ENCODE measurements at regions not wholly inside any gene's neighbourhood (a gene's known extent, or its start where the extent isn't known, plus 50 kb on each side); places are given as distances from the start of the nearest gene placed in this dataset.

- ATAC-seq (ENCODE audit: poor library complexity): no peak
These were observed 50.3 kb downstream of the UTRN start for GRCh38 chr6:144335311-144335861.

GRCh38 chr6:144335914-144336313 lies 50.8 kb downstream of the UTRN start:
- H3K4me3 ChIP-seq (ENCODE audit: low read length): no peak overlapping the region
- ATAC-seq (ENCODE audit: poor library complexity) (peak; percentile 14), DNase-seq (peak in 6 of 14 experiments; percentile 25 to 73 (median 58))
- no peaks in the 10 kb centered on the region for H3K36me3 ChIP-seq (ENCODE audit: insufficient read depth, low read length)
- no peaks in the 10 kb centered on the region for H3K27me3 Mint-ChIP-seq
- TF ChIP-seq CTCF (IDR thresholded peaks at IDR 0.05): no peak
- intact Hi-C loops (cut with DNase I, micrococcal nuclease): loop anchor here in 1 of 2 experiments (2.0 kb wide), 1 partner anchor 15 kb away; no protein-coding TSS in a partner anchor
- peaks cover 63% of the 10 kb centered on the region for H3K4me1 Mint-ChIP-seq (ENCODE audit: low read depth)
- H3K4me1 ChIP-seq (ENCODE audit: insufficient read depth, low read length): peaks cover 36% of the 10 kb centered on the region
- H3K9me3 ChIP-seq (ENCODE audit: control insufficient read depth in 1 of 2, insufficient read depth in 1 of 2, low read length in 2 of 2): no peaks in the 10 kb centered on the region
- H3K27ac ChIP-seq (ENCODE audit: low read depth in 1 of 2, low read length in 2 of 2): no peak overlapping the region
- CTCF ChIA-PET: no interaction called here
- H3K36me3 Mint-ChIP-seq (ENCODE audit: low read depth): no peaks in the 10 kb centered on the region
- peak overlapping the region; percentile 77 for H3K4me3 Mint-ChIP-seq
- no peaks in the 10 kb centered on the region for H3K9me3 Mint-ChIP-seq
- POLR2A ChIA-PET: interaction anchor here (0.8 to 2.2 kb wide), 3 partner anchors 9 to 31 kb away, joined by 4 to 10 read pairs (median 4); no protein-coding TSS in a partner anchor
- H3K27me3 ChIP-seq (ENCODE audit: control insufficient read depth in 1 of 2, insufficient read depth in 2 of 2, low read length in 2 of 2): no peaks in the 10 kb centered on the region
- H3K27ac Mint-ChIP-seq: peak overlapping the region; percentile 85

More at GRCh38 chr6:144335311-144335861, 50.3 kb downstream of the UTRN start:
- peak overlapping the region; percentile 19 to 75 for H3K27ac ChIP-seq (ENCODE audit: low read depth in 1 of 2, low read length in 2 of 2)
- Mint-ChIP-seq H3K4me3 (peak overlapping the region; percentile 77), H3K27ac (peak overlapping the region; percentile 85), H3K9me3 (no peaks in the 10 kb centered on the region), H3K36me3 (ENCODE audit: low read depth) (no peaks in the 10 kb centered on the region), H3K4me1 (ENCODE audit: low read depth) (peaks cover 60% of the 10 kb centered on the region), H3K27me3 (no peaks in the 10 kb centered on the region)
- H3K4me3 ChIP-seq (ENCODE audit: low read length): no peak overlapping the region
- POLR2A ChIA-PET: interaction anchor here (0.8 to 2.2 kb wide), 3 partner anchors 8 to 15 kb away, joined by 4 to 32 read pairs (median 10); no protein-coding TSS in a partner anchor
- intact Hi-C loops (cut with DNase I, micrococcal nuclease): loop anchor here in 1 of 2 experiments (2.0 kb wide), 1 partner anchor 15 kb away; no protein-coding TSS in a partner anchor
- no peaks in the 10 kb centered on the region for H3K9me3 ChIP-seq (ENCODE audit: control insufficient read depth in 1 of 2, insufficient read depth in 1 of 2, low read length in 2 of 2)
- TF ChIP-seq CTCF (IDR thresholded peaks at IDR 0.05): no peak
- no peaks in the 10 kb centered on the region for H3K27me3 ChIP-seq (ENCODE audit: control insufficient read depth in 1 of 2, insufficient read depth in 2 of 2, low read length in 2 of 2)
- DNase-seq: peak in 2 of 14 experiments; percentile 18 to 24
- CTCF ChIA-PET: no interaction called here
- peaks cover 36% of the 10 kb centered on the region for H3K4me1 ChIP-seq (ENCODE audit: insufficient read depth, low read length)
- H3K36me3 ChIP-seq (ENCODE audit: insufficient read depth, low read length): no peaks in the 10 kb centered on the region

- CTCF ChIA-PET: no interaction called here
- no peaks in the 10 kb centered on the region for H3K27me3 Mint-ChIP-seq
- intact Hi-C loops (cut with DNase I, micrococcal nuclease): no loop called here
- Histone ChIP-seq H3K4me3 (ENCODE audit: low read length) (no peak overlapping the region), H3K27me3 (ENCODE audit: control insufficient read depth in 1 of 2, insufficient read depth in 2 of 2, low read length in 2 of 2) (no peaks in the 10 kb centered on the region), H3K27ac (ENCODE audit: low read depth in 1 of 2, low read length in 2 of 2) (no peak overlapping the region), H3K9me3 (ENCODE audit: control insufficient read depth in 1 of 2, insufficient read depth in 1 of 2, low read length in 2 of 2) (no peaks in the 10 kb centered on the region), H3K36me3 (ENCODE audit: insufficient read depth, low read length) (no peaks in the 10 kb centered on the region), H3K4me1 (ENCODE audit: insufficient read depth, low read length) (peaks cover 39% of the 10 kb centered on the region)
- POLR2A ChIA-PET: interaction anchor here (1.3 kb wide), 1 partner anchor 32 kb away, joined by 4 read pairs; no protein-coding TSS in a partner anchor
- no peaks in the 10 kb centered on the region for H3K9me3 Mint-ChIP-seq
- no peaks in the 10 kb centered on the region for H3K36me3 Mint-ChIP-seq (ENCODE audit: low read depth)
- no peak for ATAC-seq (ENCODE audit: poor library complexity)
- peaks cover 73% of the 10 kb centered on the region for H3K4me1 Mint-ChIP-seq (ENCODE audit: low read depth)
- TF ChIP-seq CTCF (IDR thresholded peaks at IDR 0.05): no peak
- peak overlapping the region; percentile 18 for H3K4me3 Mint-ChIP-seq
- peak in 1 of 14 experiments; percentile 16 for DNase-seq
- H3K27ac Mint-ChIP-seq: peak overlapping the region; percentile 77
These were observed 51.8 kb downstream of the UTRN start for GRCh38 chr6:144336900-144337299.

Data from CD4-positive, alpha-beta T cell (primary cell).